ENCODE measurements at regions not wholly inside any gene's neighbourhood (a gene's known extent, or its start where the extent isn't known, plus 50 kb on each side); places are given as distances from the start of the nearest gene placed in this dataset.

DNA sequence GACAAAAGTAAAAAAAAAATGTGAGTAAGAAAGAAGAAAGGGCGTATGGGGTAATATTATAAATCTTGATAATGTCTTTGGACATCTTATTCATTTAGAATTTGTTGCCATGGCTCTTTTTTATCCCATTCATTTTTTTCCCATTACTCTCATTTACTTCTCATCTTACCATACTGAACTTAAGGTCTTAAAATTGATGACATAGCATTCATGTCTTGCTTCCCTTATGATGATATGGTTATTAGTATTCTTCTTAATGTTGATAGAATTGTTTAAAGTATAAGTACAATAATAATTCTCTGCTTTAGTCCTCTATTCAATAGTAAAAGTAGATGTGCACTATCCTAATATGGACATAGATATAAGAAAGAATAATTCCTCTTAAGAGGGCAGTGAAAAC is 204.1 kb upstream of the KLF12 start:
- TF ChIP-seq POLR2A (IDR thresholded peaks at IDR 0.05; ENCODE audit: low read length) (no peak), GATA1 (IDR thresholded peaks at IDR 0.05; ENCODE audit: low read depth, low read length) (no peak)

Measured in erythroblast (primary cell).